Endodermal cell (in vitro differentiated cells): ENCODE measurements at regions not wholly inside any gene's neighbourhood (a gene's known extent, or its start where the extent isn't known, plus 50 kb on each side); places are given as distances from the start of the nearest gene placed in this dataset.
A peak's percentile ranks its signal among the peaks of the same experiment; 100 is the strongest.
"Not testable (repeated sequence)": the region's sequence is repeated elsewhere in the genome, so short reads cannot be mapped to it uniquely, and the experiment has no call there.

Experiments
- DNase-seq: peaks from one replicate; pipeline ENCODE4 v3.0.0-alpha.2; 2017
- H3K27ac ChIP-seq: 2 replicates; pipeline ENCODE4 v1.5.1; 2013; ENCODE audit warnings: mild to moderate bottlenecking, low read depth, low read length, moderate library complexity
- H3K27me3 ChIP-seq: 2 replicates; pipeline ENCODE4 v1.6.1; 2013; ENCODE audit warnings: mild to moderate bottlenecking, low read length, moderate library complexity; ENCODE audit not compliant: insufficient read depth, control insufficient read depth, poor library complexity, severe bottlenecking
- H3K36me3 ChIP-seq: 2 replicates; pipeline ENCODE4 v1.7.0; 2013; ENCODE audit warnings: mild to moderate bottlenecking, low read length, moderate library complexity; ENCODE audit not compliant: control insufficient read depth, insufficient read depth
- H3K4me1 ChIP-seq: one replicate; pipeline ENCODE4 v1.7.0; 2013; ENCODE audit warnings: low read length; ENCODE audit not compliant: control insufficient read depth, insufficient read depth
- H3K4me3 ChIP-seq: 2 replicates; pipeline ENCODE4 v1.5.1; 2013; ENCODE audit warnings: mild to moderate bottlenecking, low read length, moderate library complexity
- H3K9ac ChIP-seq: 2 replicates; pipeline ENCODE4 v1.6.1; 2013; ENCODE audit warnings: mild to moderate bottlenecking, low read length, moderate library complexity; ENCODE audit not compliant: poor library complexity, severe bottlenecking; ENCODE audit errors: extremely low read depth
- H3K9me3 ChIP-seq: 2 replicates; pipeline ENCODE4 v1.6.1; 2013; ENCODE audit warnings: mild to moderate bottlenecking, low read length, moderate library complexity; ENCODE audit not compliant: control insufficient read depth
- H3K27ac Mint-ChIP-seq: 2 replicates; pipeline ENCODE4 v1.8.0; 2020; ENCODE audit warnings: mixed read lengths
- H3K27me3 Mint-ChIP-seq: 2 replicates; pipeline ENCODE4 v1.8.0; 2021; ENCODE audit warnings: mild to moderate bottlenecking, mixed read lengths; ENCODE audit not compliant: insufficient read depth
- H3K36me3 Mint-ChIP-seq: 2 replicates; pipeline ENCODE4 v1.8.0; 2020; ENCODE audit warnings: low read depth, mixed read lengths
- H3K4me1 Mint-ChIP-seq: 2 replicates; pipeline ENCODE4 v1.8.0; 2020; ENCODE audit warnings: mixed read lengths
- H3K4me3 Mint-ChIP-seq: 2 replicates; pipeline ENCODE4 v1.8.0; 2020; ENCODE audit warnings: mild to moderate bottlenecking, moderate library complexity, mixed read lengths
- H3K9me3 Mint-ChIP-seq: 2 replicates; pipeline ENCODE4 v1.8.0; 2020; ENCODE audit warnings: mild to moderate bottlenecking, mixed read lengths
- CTCF ChIP-seq: fragments of 200-600 bp; sonication (generic); conservative IDR thresholded peaks from 2 replicates; pipeline ENCODE4 v1.5.0; 2021; ENCODE audit warnings: antibody characterized with exemption, mild to moderate bottlenecking
- WGBS, 2 experiments: methylation state at CpG; one replicate each; pipeline versions ENCODE4 v1.1.5 to v1.1.7; 2013; ENCODE audit warnings: missing lambda C conversion rate in 2 of 2, mixed read lengths in 1 of 2; ENCODE audit not compliant: insufficient coverage in 1 of 2, insufficient read length in 1 of 2; 5-methylcytosine and 5-hydroxymethylcytosine counted together

GRCh38 chrY:10092342-10092741 lies 564.7 kb downstream of the TSPY10 start:
- Histone ChIP-seq H3K36me3 (no peaks in the 10 kb centered on the region), H3K4me3 (no peak overlapping the region), H3K9ac (no peak overlapping the region), H3K27me3 (no peaks in the 10 kb centered on the region), H3K9me3 (no peaks in the 10 kb centered on the region), H3K4me1 (no peaks in the 10 kb centered on the region), H3K27ac (no peak overlapping the region)
- no peak overlapping the region for H3K27ac Mint-ChIP-seq
- 90 to 93% methylated on average over 4 to 27 of the region's 27 CpGs for WGBS, 2 experiments
- H3K27me3 Mint-ChIP-seq = no peaks in the 10 kb centered on the region
- no peak for TF ChIP-seq CTCF
- no peak overlapping the region for H3K4me3 Mint-ChIP-seq
- DNase-seq = no peak
- no peaks in the 10 kb centered on the region for H3K36me3 Mint-ChIP-seq
- H3K9me3 Mint-ChIP-seq = no peaks in the 10 kb centered on the region
- no peaks in the 10 kb centered on the region for H3K4me1 Mint-ChIP-seq

- WGBS, 2 experiments = 81 to 86% methylated on average over 1 of the region's 1 CpG
- peaks cover 13% of the 10 kb centered on the region for H3K9me3 Mint-ChIP-seq
Measured at GRCh38 chrY:10106252-10106651, 578.6 kb downstream of the TSPY10 start.

More at GRCh38 chrY:10106252-10106651, 578.6 kb downstream of the TSPY10 start:
- not testable (repeated sequence) for H3K4me1 Mint-ChIP-seq, H3K36me3 Mint-ChIP-seq, H3K4me3 ChIP-seq, H3K4me1 ChIP-seq, H3K27me3 Mint-ChIP-seq, H3K27me3 ChIP-seq, H3K27ac ChIP-seq, H3K36me3 ChIP-seq, H3K4me3 Mint-ChIP-seq, H3K9ac ChIP-seq, H3K27ac Mint-ChIP-seq
- peaks cover 13% of the 10 kb centered on the region for H3K9me3 ChIP-seq
- peak; percentile 13 for DNase-seq
